ENCODE measurements at regions not wholly inside any gene's neighbourhood (a gene's known extent, or its start where the extent isn't known, plus 50 kb on each side); places are given as distances from the start of the nearest gene placed in this dataset.

- intact Hi-C loops (cut with DNase I; ENCODE audit: low total_unique reads) = no loop called here
- Histone ChIP-seq H3K4me3 (no peak overlapping the region), H3K36me3 (no peaks in the 10 kb centered on the region), H3K9me3 (no peaks in the 10 kb centered on the region), H3K4me1 (peaks cover 0 to 18% (median 10%) of the 10 kb centered on the region in 6 donors), H3K27ac (no peak overlapping the region), H3K27me3 (replicated peaks in 1 of 7) (peaks cover 0 to 27% (median 0%) of the 10 kb centered on the region in 7 donors)
- TF ChIP-seq POLR2AphosphoS5 (IDR thresholded peaks at IDR 0.05) (no peak), CTCF (IDR thresholded peaks at IDR 0.05 in 8 of 11, conservative IDR thresholded peaks at IDR 0.05 in 3 of 11) (no peak), POLR2A (IDR thresholded peaks at IDR 0.05) (no peak)
- DNase-seq = no peak
- WGBS, 5 donors = 83 to 89% (median 87%) methylated on average over 9 of the region's 9 CpGs
Measured at GRCh38 chr15:62850791-62851291, 191.7 kb upstream of the TPM1 start.

- intact Hi-C loops (cut with DNase I; ENCODE audit: low total_unique reads) = no loop called here
- Histone ChIP-seq H3K27ac (no peak overlapping the region), H3K4me3 (no peak overlapping the region), H3K36me3 (no peaks in the 10 kb centered on the region), H3K27me3 (replicated peaks in 1 of 7) (peaks cover 0 to 32% (median 6%) of the 10 kb centered on the region in 7 donors), H3K4me1 (peaks cover 0 to 12% (median 7%) of the 10 kb centered on the region in 6 donors), H3K9me3 (no peaks in the 10 kb centered on the region)
- WGBS, 5 donors = 76 to 81% (median 79%) methylated on average over 5 of the region's 5 CpGs
- TF ChIP-seq CTCF (IDR thresholded peaks at IDR 0.05 in 8 of 11, conservative IDR thresholded peaks at IDR 0.05 in 3 of 11) (no peak), POLR2A (IDR thresholded peaks at IDR 0.05) (no peak), POLR2AphosphoS5 (IDR thresholded peaks at IDR 0.05) (no peak)
- DNase-seq = no peak
Measured at GRCh38 chr15:62853114-62853840, 189.3 kb upstream of the TPM1 start.

- intact Hi-C loops (cut with DNase I; ENCODE audit: low total_unique reads) = no loop called here
- H3K4me1 ChIP-seq = peaks cover 0 to 7% (median 3%) of the 10 kb centered on the region in 6 donors
- H3K27ac ChIP-seq = no peak overlapping the region
- H3K4me3 ChIP-seq = no peak overlapping the region
- no peaks in the 10 kb centered on the region for H3K36me3 ChIP-seq
- no peaks in the 10 kb centered on the region for H3K9me3 ChIP-seq
- peaks cover 0 to 35% (median 6%) of the 10 kb centered on the region in 7 donors for H3K27me3 ChIP-seq (replicated peaks in 1 of 7)
- no peak for DNase-seq
- no peak for TF ChIP-seq CTCF (IDR thresholded peaks at IDR 0.05 in 8 of 11, conservative IDR thresholded peaks at IDR 0.05 in 3 of 11)
- TF ChIP-seq POLR2A (IDR thresholded peaks at IDR 0.05) = no peak
- TF ChIP-seq POLR2AphosphoS5 (IDR thresholded peaks at IDR 0.05) = no peak
- WGBS, 5 donors = 67 to 88% (median 82%) methylated on average over 6 of the region's 6 CpGs
Measured at GRCh38 chr15:62853841-62854225, 188.7 kb upstream of the TPM1 start.

GRCh38 chr15:62854420-62855084, 188.0 kb upstream of the TPM1 start:
- H3K36me3 ChIP-seq = no peaks in the 10 kb centered on the region
- intact Hi-C loops (cut with DNase I; ENCODE audit: low total_unique reads) = no loop called here
- peaks cover 0 to 35% (median 6%) of the 10 kb centered on the region in 7 donors for H3K27me3 ChIP-seq (replicated peaks in 1 of 7)
- no peaks in the 10 kb centered on the region for H3K4me1 ChIP-seq
- DNase-seq = no peak
- no peak overlapping the region for H3K4me3 ChIP-seq
- no peaks in the 10 kb centered on the region for H3K9me3 ChIP-seq
- 89 to 96% (median 90%) methylated on average over 12 of the region's 12 CpGs for whole genome bisulfite sequencing, 5 donors
- TF ChIP-seq POLR2AphosphoS5 (IDR thresholded peaks at IDR 0.05) (no peak), POLR2A (IDR thresholded peaks at IDR 0.05) (no peak), CTCF (IDR thresholded peaks at IDR 0.05 in 8 of 11, conservative IDR thresholded peaks at IDR 0.05 in 3 of 11) (no peak)
- no peak overlapping the region for H3K27ac ChIP-seq
